ENCODE measurements at regions not wholly inside any gene's neighbourhood (a gene's known extent, or its start where the extent isn't known, plus 50 kb on each side); places are given as distances from the start of the nearest gene placed in this dataset.

DNA sequence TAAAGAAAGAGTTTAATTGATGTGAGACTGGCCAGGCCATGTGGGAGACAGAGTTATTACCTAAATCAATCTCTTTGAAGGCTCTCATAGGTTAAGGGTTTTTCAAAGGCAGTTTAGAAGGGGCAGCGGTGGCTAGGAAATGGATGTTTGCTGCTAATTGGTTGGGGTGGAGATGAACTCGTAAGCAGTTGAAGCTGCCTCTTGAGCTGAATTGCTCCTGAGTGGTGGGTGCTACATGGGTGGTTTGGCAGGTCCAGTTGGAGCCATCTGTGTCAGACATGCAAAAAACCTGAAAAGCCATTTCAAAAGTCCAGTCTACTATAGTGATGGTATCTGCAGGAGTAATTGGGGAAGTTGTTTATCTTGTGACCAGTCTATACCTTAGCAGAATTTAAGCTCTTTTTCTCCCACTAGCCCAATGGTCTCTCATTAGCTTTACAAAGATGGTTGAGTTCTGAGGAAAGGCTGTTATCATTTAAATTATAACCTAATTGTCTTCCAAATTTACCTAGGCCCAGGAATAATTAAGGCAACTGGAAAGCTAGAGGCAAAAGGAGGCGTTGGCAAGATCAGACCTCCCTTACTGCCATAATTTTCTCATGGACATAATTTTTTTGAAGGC, 762.4 kb upstream of the FRG1 start:
- Histone ChIP-seq H3K4me3 (no peak overlapping the region), H3K4me1 (no peaks in the 10 kb centered on the region), H3K9me3 (no peaks in the 10 kb centered on the region), H3K27me3 (no peaks in the 10 kb centered on the region), H3K27ac (no peak overlapping the region), H3K36me3 (no peaks in the 10 kb centered on the region)
- DNase-seq, result no peak
- intact Hi-C loops (cut with DNase I), result no loop called here
- TF ChIP-seq, protein P1, sequence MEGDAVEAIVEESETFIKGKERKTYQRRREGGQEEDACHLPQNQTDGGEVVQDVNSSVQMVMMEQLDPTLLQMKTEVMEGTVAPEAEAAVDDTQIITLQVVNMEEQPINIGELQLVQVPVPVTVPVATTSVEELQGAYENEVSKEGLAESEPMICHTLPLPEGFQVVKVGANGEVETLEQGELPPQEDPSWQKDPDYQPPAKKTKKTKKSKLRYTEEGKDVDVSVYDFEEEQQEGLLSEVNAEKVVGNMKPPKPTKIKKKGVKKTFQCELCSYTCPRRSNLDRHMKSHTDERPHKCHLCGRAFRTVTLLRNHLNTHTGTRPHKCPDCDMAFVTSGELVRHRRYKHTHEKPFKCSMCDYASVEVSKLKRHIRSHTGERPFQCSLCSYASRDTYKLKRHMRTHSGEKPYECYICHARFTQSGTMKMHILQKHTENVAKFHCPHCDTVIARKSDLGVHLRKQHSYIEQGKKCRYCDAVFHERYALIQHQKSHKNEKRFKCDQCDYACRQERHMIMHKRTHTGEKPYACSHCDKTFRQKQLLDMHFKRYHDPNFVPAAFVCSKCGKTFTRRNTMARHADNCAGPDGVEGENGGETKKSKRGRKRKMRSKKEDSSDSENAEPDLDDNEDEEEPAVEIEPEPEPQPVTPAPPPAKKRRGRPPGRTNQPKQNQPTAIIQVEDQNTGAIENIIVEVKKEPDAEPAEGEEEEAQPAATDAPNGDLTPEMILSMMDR (IDR thresholded peaks at IDR 0.05), result no peak
- ATAC-seq, result no peak

DNA sequence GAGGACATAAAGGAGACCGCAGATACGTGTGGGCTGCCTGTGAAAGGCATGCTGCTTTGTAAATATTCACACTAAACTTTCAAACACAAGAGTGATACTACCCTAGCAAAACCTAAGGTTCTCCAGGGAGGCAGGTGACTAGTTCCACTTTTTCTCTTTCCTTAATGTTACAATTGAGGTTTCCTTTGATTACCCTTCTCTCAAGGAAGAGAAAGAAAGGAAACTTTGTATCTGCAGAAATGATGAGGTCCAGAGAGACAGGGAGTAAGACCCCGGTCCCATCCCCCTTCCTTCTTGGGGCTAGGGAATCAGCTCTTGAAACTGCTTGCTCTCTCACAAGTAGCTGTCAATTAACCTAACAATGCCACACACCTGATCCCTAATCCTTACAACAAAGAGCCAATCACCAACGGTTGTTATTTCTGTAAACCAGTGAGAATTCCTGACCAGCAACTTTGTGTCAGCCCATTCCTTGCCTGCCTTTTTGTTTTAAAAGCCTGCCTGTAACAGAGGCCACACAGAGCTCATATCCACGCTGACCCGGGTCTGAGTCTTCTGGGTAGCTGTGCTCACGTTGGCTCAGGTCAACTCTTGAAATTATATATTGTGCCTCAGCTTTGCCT, 754.8 kb upstream of the FRG1 start:
- no peak for DNase-seq
- Histone ChIP-seq H3K27ac (no peak overlapping the region), H3K4me3 (no peak overlapping the region), H3K36me3 (no peaks in the 10 kb centered on the region), H3K9me3 (no peaks in the 10 kb centered on the region), H3K27me3 (no peaks in the 10 kb centered on the region), H3K4me1 (no peaks in the 10 kb centered on the region)
- ATAC-seq, result no peak
- intact Hi-C loops (cut with DNase I), result no loop called here
- TF ChIP-seq, protein P1 (IDR thresholded peaks at IDR 0.05), result no peak

DNA sequence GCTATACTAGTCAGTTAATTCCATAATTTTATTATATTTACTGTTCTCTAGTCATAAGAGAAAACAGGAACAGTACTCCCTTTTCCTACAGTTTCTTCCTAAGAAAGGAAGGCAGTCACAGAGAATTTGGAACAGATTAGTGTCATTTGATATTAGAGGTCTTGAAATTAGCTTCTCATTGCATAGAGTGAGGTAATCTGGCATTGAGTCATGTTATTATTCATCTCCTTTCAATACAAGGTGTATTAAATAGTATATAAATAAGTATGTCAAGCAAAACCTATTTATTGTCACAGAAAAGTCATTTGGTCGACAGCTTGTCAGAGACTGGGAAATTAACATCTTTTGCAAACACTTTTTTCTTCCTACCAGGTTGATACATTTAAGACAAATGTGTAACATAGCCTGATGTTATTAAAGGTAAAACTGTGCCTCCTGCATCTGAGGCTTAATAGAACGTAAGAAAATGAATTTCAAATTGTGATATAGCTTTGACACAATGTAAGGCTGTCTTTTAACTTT, 753.1 kb upstream of the FRG1 start:
- ATAC-seq (no peak), DNase-seq (no peak)
- no peaks in the 10 kb centered on the region for H3K9me3 ChIP-seq
- no peak overlapping the region for H3K4me3 ChIP-seq
- no peak overlapping the region for H3K27ac ChIP-seq
- H3K36me3 ChIP-seq, result no peaks in the 10 kb centered on the region
- no peaks in the 10 kb centered on the region for H3K4me1 ChIP-seq
- intact Hi-C loops (cut with DNase I), result no loop called here
- H3K27me3 ChIP-seq, result no peaks in the 10 kb centered on the region
- TF ChIP-seq, protein P1 (IDR thresholded peaks at IDR 0.05), result no peak

DNA sequence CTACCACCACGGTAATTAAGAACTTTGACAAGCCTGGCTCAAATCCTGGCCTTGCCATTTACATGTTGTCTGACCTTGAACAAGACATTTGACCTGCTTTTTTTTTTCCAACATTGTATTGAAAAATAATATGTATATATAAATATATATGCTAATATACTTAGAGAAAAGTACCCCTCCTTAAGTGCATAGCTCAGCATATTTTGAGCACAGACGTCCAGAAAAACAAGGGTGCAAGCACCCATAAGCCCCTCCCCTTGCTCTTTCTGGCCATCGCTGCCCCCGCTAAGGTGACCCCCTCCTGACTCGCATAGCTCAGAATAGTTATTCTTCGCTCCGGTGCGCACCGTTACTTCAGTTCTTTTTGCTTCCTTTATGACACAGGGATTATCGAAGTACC, 742.0 kb upstream of the FRG1 start:
- TF ChIP-seq, protein P1 (IDR thresholded peaks at IDR 0.05), result no peak
- intact Hi-C loops (cut with DNase I), result no loop called here

DNA sequence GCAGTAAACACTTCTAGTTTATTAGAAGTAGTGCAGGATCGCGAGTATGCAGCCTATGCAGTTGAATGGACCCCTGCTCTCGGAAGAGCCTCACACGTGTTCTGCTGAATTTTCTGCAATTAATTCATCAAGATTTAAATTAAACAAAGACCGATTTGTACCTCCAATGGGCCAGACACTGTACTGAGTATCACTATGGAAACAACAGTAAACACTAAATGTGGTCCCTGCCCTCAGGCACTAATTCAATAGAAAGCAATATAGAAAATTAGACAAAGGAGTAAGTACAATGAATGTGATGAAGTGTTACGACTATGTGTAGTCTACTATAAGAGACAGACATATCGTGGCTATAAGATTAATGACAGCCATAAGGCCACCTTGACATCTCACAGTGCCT, 740.3 kb upstream of the FRG1 start:
- TF ChIP-seq, protein P1 (IDR thresholded peaks at IDR 0.05), result no peak
- DNase-seq (no peak), ATAC-seq (no peak)
- Histone ChIP-seq H3K27me3 (no peaks in the 10 kb centered on the region), H3K4me1 (peaks cover 11% of the 10 kb centered on the region), H3K4me3 (no peak overlapping the region), H3K36me3 (no peaks in the 10 kb centered on the region), H3K27ac (no peak overlapping the region), H3K9me3 (no peaks in the 10 kb centered on the region)
- intact Hi-C loops (cut with DNase I), result no loop called here

More for the DNA sequence above, 742.0 kb upstream of the FRG1 start:
- no peaks in the 10 kb centered on the region for H3K36me3 ChIP-seq
- no peak overlapping the region for H3K27ac ChIP-seq
- ATAC-seq, result no peak
- DNase-seq, result no peak
- no peaks in the 10 kb centered on the region for H3K9me3 ChIP-seq
- no peak overlapping the region for H3K4me3 ChIP-seq
- peaks cover 11% of the 10 kb centered on the region for H3K4me1 ChIP-seq
- no peaks in the 10 kb centered on the region for H3K27me3 ChIP-seq
